Stimulated activated CD4-positive, alpha-beta T cell treated with anti-CD3 and anti-CD28 coated beads, Interleukin-4, amount 100 ng/mL, for 4 hours (primary cell): ENCODE measurements at regions not wholly inside any gene's neighbourhood (a gene's known extent, or its start where the extent isn't known, plus 50 kb on each side); places are given as distances from the start of the nearest gene placed in this dataset.
"Not testable (repeated sequence)": the region's sequence is repeated elsewhere in the genome, so short reads cannot be mapped to it uniquely, and the experiment has no call there.

Experiments used
- DNase-seq, 2 experiments: peaks; one replicate each; pipeline ENCODE4 v3.0.0-alpha.2; 2020

DNA sequence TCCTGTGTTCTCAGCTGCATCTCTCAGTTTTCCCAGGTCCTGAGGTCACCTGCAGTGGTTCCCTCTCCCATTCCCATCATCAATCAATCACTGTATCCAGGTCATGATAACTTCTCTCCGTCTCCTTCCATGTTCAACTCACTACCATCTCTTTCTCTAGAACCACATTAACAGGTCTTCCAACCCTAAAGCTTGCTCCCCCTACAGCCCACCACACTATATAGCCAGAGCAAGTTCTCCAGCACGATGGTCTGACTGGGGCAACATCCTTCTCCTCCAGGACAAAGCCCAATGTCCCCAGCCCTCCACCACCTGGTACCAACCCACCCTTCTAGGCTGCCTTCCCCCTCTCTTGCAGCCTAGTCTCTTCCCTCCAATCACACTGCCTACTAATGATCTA lies 241.6 kb downstream of the CDK5RAP2 start:
- no peak for DNase-seq

DNA sequence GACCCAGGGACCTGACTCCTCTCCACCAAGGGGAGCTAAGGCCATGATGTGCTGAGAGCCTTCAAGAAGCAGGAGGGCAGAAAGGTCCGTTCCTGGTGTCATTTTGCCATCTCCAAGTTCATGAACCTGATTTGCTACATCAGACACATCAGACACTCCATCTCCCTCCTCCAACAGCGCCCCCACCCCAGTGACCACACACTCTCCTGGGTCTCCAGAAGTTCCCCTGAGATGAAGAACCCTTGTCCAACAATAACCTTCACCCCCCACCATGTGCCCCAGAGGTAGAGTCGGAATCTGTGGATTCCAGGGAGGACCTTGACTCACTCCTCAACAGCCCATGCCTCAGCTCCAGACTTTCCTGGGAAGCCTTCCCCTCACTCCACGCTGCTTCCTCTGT lies 242.8 kb downstream of the CDK5RAP2 start:
- DNase-seq: no peak

DNA sequence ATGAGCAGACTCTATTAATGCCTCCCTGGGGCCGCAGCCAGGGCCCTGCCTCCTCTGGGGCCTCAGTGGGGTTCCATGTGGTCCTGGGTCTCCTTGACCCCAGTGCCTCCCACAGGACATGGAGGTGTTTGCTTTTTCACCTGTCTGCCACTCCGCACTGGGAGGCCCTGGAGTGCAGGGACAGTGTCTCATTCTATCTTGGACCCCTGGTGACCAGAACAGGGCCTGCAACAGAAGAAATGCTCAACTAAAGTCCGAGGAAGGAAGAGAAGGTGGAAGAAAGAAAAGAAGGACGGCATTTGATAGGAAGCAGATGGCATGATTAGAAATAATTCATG lies 243.2 kb downstream of the CDK5RAP2 start:
- DNase-seq: no peak

DNA sequence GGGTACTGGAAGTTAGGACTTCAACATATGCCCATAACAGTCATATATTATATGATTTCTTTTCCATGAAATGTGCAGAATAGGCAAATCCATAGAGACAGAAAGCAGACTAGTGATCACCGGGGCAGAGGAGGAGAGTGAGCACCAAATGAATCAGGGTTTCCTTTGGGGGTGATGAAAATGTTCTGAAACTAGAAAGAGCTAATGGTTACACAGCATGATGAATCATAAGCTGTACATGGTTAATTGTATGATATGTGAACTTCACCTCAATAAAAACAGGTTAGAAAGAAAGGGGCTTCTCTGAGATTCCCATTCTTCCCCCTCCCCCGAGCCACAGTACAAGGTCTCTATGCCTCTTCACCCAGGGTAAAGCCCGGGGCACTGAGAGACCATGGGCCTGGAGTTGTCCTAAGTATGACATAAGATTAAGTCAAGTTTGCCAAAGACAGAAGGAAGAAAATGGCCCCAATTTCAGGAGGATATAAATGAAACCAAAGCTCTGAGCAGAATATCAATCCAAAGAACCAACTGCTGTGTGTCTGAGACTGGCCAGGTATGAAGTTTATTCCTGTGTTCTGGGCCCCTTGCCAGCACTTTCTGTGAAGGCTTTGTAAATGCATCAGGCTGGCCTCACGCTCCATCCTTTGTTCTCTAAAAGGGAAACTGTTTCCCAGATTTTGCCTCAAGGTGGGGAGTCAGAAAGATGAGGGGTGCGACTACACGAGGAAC lies 243.8 kb downstream of the CDK5RAP2 start:
- DNase-seq: no peak

DNA sequence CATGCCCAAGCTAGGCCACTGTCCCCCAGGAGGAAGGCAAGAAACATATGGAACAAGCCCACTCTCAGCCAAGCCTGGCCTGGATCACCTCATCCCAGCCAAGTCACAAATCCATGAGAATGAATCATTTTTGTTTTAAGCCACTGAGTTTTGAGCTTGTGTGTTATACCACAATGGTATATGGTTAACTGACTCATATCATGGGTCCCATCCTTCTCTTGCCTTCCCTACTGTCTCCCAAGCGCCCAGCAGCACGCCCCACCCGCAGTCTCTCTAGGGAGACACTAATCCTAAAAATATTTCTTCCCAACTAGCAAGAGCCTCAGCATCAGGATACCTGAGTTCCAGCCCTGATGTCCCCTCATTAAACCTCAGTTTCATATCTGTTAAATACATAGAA lies 248.1 kb downstream of the CDK5RAP2 start:
- DNase-seq: no peak

DNA sequence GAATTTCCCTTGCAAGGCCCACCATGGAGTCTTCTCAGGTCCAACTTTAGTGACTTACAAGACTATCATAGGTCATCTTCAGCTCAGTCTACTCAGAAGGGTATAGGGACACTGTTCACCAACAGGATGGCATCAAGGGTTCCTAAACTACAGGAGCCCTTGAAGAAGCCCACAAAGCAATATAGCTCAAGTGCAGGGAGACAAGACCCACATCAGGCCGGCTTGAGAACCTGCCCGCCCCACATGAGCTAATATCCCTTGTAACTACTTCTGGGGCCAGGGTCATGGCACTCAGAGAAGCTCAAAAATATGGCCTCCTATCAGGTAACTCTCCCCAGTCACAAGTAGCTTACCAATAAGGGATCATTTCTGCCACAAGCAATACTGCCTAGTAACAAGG lies 249.9 kb downstream of the CDK5RAP2 start:
- no peak for DNase-seq

DNA sequence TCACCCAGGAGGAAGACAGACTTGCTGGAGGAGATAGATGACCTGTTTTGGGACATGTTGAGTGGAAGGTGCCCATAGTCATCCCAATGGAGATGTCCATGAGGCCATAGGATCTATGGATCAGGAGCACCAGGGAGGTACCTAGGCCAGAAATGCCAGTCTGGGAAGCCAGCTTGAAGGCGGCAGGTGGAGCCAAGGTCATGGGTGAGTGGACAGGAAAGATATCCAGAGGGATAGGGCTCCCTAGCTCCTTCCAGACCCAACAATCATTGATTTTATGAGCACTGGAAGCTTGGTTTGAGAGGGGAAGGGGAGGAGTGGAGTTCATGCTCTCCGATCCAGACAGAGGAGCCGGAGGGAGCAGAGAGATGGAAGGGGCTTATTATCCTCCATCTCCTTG lies 252.6 kb downstream of the CDK5RAP2 start:
- DNase-seq: no peak

DNA sequence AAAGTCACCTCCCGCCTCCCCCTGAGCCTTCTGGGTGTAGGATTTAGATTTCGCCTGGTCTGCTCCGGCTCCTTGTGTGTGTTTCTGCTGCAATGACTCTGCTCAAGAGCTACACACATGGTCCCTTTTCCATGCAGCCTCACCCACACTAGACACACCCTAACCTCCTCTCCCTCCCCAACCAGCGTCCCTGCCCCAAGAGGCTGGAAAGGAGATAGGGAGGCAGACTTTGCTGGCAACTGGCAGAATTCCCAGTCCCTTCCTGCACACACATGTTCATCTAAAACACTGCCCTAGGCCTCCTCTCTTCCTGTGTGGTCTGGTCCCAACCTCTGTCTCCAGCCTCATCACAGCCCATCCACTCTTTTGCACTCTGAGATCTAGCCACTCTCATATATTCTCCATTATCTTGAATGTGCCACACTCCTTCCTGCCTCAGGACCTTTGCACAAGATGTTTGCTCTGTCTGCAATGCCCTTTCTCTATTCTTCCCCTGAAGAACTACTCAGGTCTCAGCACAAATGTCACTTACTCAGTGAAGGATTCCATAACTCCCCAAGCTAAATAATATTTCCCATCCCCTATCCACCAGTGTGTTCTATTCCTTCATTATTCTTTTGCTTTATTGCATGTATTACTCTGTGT lies 253.8 kb downstream of the CDK5RAP2 start:
- DNase-seq: no peak

DNA sequence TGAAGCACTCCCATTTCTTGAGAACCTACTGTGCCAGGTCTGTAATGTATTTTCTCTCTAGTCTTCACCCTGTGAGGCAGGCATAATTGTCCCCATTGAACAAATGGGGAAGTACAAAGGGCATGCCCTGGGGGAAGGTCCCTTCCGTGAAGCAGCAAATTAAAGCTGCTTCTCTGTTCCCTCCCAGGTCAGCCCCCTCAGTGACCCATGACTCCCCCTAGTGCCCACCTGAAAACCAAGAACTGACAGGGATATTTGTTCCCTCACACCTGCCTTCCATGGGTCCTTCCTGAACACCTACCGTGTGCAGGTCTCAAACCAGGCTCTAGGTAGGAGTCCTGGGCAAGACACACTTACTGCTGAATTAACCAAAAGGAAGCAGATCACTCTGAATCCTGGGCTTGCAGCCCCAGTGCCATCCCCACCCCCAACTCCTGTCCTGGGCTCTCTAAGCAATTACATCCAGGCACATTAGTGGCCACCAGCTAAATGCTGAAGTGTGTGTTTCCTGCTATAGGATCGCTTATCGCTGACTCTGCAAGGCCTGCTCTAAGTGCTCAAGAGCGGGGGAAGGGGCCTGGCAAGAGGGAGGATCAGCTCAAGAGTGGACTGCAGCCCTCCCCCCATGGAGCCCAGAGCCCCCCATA lies 254.8 kb downstream of the CDK5RAP2 start:
- no peak for DNase-seq

DNA sequence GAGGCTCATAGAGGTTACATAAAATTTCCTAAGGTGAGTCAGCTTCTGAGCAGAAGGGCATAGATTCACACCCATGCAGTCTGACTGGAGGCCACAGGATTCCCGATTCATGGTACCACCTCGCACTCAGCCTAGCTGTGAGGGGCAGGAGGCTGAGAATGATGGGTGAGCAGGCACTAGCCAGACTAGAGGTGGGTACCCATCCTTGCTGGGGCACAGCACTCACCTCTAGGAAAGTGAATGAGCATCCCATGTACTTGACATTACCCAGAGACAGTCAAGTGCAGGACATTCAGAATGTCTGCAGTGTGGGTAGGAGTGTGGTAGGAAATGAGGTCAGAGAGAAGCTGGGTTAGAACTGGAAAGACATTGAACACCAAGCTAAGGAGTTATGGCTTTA lies 255.5 kb downstream of the CDK5RAP2 start:
- no peak for DNase-seq

DNA sequence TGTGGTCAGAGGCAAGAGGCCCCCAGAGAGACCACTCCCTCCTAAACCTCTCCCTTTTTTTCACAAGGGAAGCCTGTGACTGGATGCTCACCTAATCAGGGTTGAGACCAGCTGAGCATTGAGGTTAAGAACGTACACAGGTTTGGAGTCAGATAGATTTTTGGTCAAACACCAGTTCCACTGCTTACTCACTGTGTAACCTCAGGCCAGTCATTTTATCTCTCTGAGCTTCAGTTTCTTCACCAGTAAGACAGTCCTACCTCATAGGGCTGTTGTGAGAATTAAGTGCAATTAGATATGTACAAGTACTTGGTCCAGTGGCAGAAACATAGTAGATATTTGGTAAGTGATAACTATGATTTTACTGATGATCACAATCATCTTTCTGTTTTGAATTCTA lies 256.8 kb downstream of the CDK5RAP2 start:
- no peak for DNase-seq

DNA sequence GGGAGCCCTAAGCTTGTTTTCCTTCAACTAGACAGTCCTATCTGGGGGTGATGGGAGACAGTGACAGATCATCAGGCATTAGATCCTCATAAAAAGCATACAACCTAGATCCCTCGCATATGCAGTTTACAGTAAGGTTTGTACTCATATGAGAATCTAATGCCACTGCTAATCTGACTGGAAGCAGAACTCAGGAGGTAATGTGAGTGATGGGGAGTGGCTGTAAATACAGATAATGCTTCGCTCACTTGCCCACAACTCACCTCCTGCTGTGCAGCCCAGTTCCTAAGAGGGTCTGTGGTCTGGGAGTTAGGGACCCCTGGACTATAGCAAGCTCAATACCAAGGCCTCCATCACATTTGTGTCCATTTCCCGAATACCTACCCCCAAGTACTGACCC lies 260.5 kb downstream of the CDK5RAP2 start:
- no peak for DNase-seq

DNA sequence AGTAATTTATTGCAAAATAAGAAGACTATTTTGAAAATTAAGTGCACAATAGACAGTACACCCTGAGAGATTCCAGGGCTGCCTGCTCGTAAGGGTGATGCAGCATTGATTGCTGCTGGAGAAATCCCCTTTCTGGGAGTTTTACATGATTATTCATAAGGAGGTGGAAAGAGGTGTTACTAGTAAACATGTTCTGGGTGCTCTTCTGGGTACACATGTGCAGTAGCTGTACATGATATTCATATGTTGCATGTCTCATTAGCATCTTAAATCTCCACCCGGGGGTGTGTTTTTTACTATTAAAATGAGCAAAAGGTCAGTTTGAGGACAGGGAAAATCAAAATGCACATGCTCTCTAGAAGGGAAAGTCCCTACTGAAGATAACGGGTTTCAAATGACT lies 264.8 kb downstream of the CDK5RAP2 start:
- no peak for DNase-seq

DNA sequence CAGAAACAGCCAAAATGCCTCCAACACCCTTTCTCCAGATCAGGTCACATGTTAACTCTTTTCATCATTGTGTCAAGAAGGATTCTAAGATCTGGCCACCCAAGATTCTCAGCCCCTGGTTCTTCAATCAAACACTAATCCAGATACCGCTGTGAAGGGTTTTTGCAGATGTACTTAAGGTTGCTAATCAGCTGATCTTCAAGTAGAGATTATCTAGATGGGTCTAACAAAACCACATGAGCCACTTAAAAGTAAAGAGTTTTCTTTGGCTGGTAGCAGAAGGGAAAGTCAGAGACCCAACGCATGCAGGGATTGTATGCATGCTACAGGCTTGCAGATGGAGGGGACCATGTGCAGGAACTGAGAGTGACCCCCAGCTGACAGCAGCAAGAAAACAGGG lies 267.9 kb downstream of the CDK5RAP2 start:
- no peak for DNase-seq

DNA sequence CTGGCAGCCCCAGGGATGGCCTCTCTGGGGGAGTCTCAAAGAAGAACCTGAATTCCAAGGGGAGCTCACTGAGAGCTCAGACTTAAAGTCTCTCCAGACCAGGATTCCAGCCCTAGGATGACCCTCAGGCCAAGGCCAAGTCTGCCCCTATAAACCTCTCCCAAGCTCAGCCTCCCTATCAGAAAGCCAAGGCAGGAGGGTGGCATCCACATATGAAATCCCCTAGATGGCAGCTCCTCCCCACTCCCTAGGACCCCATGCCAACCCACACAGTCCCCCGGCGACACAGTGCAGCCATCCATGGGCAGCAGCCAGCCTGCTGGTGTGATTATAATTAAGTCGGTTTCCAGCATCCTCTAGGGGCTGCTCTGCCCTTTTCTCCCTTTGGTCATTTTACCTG lies 269.9 kb downstream of the CDK5RAP2 start:
- DNase-seq: no peak

DNA sequence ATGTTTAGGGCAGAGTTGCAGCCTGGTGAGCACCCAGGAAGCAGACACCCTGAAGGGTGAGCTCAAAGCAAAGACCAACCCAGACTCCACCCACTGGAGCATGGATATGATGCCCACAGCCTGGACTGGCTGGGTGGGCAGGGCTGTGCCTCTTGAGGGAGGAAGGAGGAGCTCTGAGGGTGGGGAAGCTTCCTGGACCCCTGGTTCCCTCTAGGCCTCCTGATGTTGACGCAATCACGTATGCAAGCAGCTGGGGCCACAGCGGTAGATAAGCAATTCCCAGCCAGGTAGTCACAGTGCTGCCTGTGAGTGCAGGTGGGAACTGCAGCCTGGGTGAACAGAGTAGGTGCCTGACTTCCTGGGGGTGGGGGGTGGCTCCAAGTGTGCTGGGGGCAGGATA lies 271.5 kb downstream of the CDK5RAP2 start:
- DNase-seq: no peak

DNA sequence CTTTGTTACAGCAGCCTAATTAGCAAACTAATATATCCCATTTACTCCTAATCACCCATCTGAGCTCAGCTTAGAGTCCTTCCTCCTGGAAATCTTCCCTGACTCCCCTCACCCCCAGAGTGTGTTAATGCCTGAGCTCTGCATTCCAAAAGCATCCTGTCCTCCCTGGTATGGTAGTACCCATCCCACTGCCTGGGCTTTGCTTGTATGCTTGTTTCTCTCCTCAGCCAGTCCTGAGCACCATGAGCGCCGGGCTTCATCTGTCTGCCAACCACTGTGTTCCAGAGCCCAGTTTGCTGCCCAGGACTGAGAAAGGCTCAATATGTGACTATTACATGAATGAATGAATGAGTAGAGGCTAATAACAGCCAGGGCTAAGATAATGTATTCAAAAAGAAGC lies 272.4 kb downstream of the CDK5RAP2 start:
- no peak for DNase-seq

DNA sequence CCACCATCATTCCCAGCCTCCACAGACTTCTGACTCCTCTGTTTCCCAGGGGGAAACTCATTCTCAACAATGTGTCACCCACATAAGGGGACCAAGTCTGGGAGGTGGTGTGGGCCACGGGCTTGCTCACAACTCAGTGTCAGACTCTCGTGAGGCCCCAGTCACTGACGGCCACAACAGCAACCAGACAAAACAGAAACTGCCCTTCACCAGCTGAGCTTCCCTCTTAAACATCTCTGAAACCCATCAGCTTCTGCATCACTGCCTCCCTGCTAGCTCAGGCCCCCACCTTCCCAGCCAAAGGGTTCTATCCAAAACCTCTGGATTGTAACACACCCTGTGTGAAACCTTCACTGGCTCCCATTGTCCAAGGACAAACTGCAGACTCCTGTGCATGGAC lies 273.4 kb downstream of the CDK5RAP2 start:
- DNase-seq: no peak

DNA sequence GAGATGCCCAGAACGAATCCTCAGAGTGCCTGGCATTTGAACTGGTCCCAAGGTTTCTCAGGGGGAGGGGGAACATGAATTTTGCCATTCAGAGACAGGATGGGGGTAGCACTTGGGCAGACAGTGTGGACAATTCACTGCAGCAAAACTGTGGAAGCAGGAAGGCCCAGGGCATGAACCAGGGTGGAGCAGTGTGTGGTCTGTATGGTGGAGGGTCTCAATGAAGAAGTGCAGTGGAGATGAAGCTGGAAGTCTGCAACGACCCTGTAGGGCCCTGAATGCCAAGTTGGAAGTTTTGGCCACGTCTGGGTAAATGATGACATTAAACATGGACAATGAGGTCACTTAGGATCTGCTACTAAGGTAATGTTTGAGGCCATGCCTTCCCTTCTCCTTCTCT lies 273.9 kb downstream of the CDK5RAP2 start:
- DNase-seq: no peak

DNA sequence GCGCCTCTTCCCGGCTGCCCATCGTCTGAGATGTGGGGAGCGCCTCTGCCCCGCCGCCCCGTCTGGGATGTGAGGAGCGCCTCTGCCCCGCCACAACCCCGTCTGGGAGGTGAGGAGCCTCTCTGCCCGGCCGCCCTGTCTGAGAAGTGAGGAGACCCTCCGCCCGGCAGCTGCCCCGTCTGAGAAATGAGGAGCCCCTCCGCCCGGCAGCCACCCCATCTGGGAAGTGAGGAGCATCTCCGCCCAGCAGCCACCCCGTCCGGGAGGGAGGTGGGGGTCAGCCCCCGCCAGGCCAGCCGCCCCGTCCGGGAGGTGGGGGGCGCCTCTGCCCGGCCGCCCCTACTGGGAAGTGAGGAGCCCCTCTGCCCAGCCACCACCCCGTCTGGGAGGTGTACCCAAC lies 275.1 kb downstream of the CDK5RAP2 start:
- not testable (repeated sequence) for DNase-seq

DNA sequence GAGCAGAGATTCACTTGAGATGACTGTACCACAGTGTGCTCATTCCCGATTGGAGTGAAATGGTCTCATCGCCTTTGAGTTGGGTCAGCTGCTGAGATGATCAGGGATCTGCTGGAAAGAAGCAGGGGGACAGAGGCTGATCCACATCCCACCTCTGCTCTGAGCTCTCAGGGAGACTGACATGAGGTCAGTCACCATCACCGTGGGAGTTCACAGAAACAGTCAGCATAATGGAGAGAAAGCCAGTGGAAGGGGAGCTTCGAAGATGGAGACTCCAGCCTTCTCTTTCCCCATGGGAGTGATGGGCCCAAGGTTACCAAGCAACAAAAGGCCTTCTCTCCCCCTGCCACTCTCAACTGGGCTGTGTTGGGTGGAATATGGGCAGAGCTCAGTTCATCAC lies 276.4 kb downstream of the CDK5RAP2 start:
- no peak for DNase-seq

DNA sequence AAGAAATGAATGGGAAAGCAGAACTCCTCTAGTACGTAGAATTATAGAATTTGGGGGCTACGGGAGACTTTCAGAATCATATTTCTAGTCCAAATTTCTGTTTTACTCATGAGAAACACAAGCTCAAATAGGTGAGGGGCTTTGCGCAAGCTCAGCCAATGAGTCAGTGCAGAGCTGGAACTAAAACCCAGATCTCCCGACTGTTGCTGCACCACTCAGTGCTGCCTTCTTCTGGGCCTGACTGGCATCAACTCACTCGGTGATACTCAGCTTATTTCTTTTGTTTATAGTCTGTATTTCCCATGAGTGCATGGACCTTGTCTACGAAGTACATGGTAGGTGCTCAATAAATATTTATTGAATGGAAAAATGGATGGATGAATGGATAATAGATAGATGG lies 280.2 kb downstream of the CDK5RAP2 start:
- DNase-seq: no peak

DNA sequence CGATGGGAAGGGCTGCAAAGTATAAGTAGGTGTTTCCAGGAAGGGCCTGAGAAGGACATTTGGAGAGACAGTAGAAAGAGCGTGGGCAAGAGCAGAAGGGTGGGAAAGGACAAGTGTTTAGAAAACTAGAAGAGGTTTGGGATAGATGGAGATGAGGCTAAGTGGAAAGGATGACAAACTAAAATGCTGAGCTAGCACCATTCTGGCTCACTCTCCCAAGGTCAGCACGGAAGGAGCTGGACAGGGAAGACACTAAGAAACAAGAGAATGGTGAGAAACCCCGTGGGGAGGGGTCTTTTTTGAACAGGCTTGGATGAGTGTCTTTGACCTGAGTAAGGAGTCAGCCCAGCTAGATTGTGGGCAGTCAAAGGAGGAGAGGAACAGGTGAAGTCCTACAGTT lies 286.0 kb downstream of the CDK5RAP2 start:
- no peak for DNase-seq

DNA sequence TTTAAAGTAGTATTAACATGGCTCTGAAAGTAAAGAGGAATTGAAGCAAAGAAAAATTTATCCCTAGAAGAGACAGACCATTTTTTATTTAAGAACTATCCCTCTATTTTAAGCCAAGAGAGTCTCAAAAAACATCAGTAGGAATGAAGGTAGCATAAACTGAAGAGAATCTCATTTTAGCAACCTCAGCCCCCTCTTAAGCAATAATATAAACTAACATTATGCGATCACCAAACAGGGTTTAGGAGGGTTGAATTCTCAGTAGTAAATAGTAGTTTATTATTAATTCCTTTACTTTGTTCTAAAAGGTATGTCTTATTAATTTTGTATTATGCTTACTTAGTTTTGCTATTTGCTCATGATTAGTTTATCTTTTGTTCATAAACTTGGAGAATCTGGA lies 287.4 kb downstream of the CDK5RAP2 start:
- no peak for DNase-seq

DNA sequence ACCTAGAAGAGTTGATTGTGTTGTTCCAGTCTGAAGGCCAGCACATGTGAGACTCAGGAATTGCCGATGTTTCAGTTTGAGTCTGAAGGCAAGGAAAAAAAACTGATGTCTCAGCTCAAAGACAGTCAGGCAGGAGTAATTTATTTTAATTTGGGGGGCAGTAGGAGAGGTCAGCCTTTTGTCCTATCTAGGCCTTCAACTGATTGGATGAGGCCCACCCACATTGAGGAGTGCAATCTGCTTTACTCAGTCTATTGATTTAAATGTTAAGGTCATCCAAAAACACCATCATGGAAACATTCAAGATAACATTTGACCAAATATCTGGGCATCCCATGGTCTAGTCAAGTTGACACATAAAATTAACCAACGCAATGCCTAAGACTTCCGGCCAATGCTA lies 288.9 kb downstream of the CDK5RAP2 start:
- DNase-seq: no peak
